A549 (cell line): ENCODE measurements at regions not wholly inside any gene's neighbourhood (a gene's known extent, or its start where the extent isn't known, plus 50 kb on each side); places are given as distances from the start of the nearest gene placed in this dataset.

Experiments used
- ATAC-seq, 2 experiments: fragments of 200-7000 bp in 1 of 2; fragments of >200 bp in 1 of 2; cut with Nextera tagmentation in 1 of 2; cut with Tn5 transposase in 1 of 2; 3 replicates each; pipeline versions ENCODE4 v1.8.0 to v1.9.1; 2018 to 2020; ENCODE audit warnings: mild to moderate bottlenecking in 1 of 2, moderate library complexity in 1 of 2
- CTCF ChIA-PET: fragments of 300-600 bp; sonication (Branson Sonifier 250); formaldehyde crosslinking; extraction: SDS; loops from one replicate; lab custom pipeline; 2021; ENCODE audit warnings: antibody characterized with exemption, inconsistent platforms; lab: Yijun Ruan, JAX
- POLR2A ChIA-PET: fragments of 350-600 bp; formaldehyde crosslinking; extraction: SDS; loops from one replicate; lab custom pipeline; 2021; ENCODE audit warnings: antibody characterized with exemption, inconsistent platforms; lab: Yijun Ruan, JAX
- DNase-seq, 2 experiments: peaks; one replicate each; pipeline versions ENCODE4 v3.0.0 to v3.0.0-alpha.2; 2011 to 2016; ENCODE audit warnings: low read depth in 1 of 2, low spot score in 1 of 2
- FAIRE-seq: peaks from 2 replicates; lab custom pipeline; 2011; peaks lifted over from hg19 to GRCh38; lab: Jason Lieb, UNC
- H3K27ac ChIP-seq, 2 experiments: fragments of >200 bp; sonication (Bioruptor Twin); formaldehyde crosslinking; 3 replicates each; pipeline ENCODE4 v1.5.1; 2016 to 2017
- H3K4me1 ChIP-seq: fragments of >200 bp; sonication (Bioruptor Twin); formaldehyde crosslinking; 3 replicates; pipeline ENCODE4 v1.6.1; 2016
- H3K4me2 ChIP-seq: fragments of >200 bp; sonication (Bioruptor Twin); formaldehyde crosslinking; 3 replicates; pipeline ENCODE4 v1.6.1; 2016
- H3K4me3 ChIP-seq: fragments of >200 bp; sonication (Bioruptor Twin); formaldehyde crosslinking; 3 replicates; pipeline ENCODE4 v1.5.1; 2016
- H3K9me3 ChIP-seq: fragments of >200 bp; sonication (Bioruptor Twin); formaldehyde crosslinking; 3 replicates; pipeline ENCODE4 v1.6.1; 2016
- BHLHE40 ChIP-seq: IDR thresholded peaks from 2 replicates; pipeline ENCODE4 v1.6.1; 2012; ENCODE audit warnings: low read depth, low read length, inconsistent platforms
- CEBPB ChIP-seq, 2 experiments: fragments of >200 bp in 1 of 2; sonication (Bioruptor Twin) in 1 of 2; formaldehyde crosslinking in 1 of 2; IDR thresholded peaks; 2 replicates each; pipeline ENCODE4 v1.6.1; 2012 to 2016
- CTCF ChIP-seq: fragments of >200 bp; sonication (Bioruptor Twin); formaldehyde crosslinking; IDR thresholded peaks from 3 replicates; pipeline ENCODE4 v1.5.1; 2016
- FOSL2 ChIP-seq, 2 experiments: fragments of 450-650 bp in 1 of 2; fragments of >200 bp in 1 of 2; sonication (Bioruptor Twin) in 1 of 2; formaldehyde crosslinking; IDR thresholded peaks; 2 replicates each; pipeline versions ENCODE4 v1.5.0 to v1.6.1; 2016 to 2020; ENCODE audit warnings: mild to moderate bottlenecking in 1 of 2, moderate library complexity in 1 of 2
- GATA3 ChIP-seq: IDR thresholded peaks from 2 replicates; pipeline ENCODE4 v1.6.1; 2012; ENCODE audit warnings: borderline replicate concordance
- HMGXB4 ChIP-seq: fragments of 250-450 bp; sonication (Bioruptor Pico); IDR thresholded peaks from 2 replicates; pipeline ENCODE4 v1.5.0; 2021; ENCODE audit warnings: mild to moderate bottlenecking, moderate library complexity, borderline replicate concordance
- JUN ChIP-seq, 2 experiments: fragments of >200 bp; sonication (Bioruptor Twin); formaldehyde crosslinking; IDR thresholded peaks; 2 replicates in 1 of 2; 3 replicates in 1 of 2; pipeline ENCODE4 v1.6.1; 2016 to 2017
- JUNB ChIP-seq: fragments of >200 bp; sonication (Bioruptor Twin); formaldehyde crosslinking; IDR thresholded peaks from 2 replicates; pipeline ENCODE4 v1.6.1; 2016
- MYC ChIP-seq: IDR thresholded peaks from 2 replicates; pipeline ENCODE4 v1.6.1; 2012; ENCODE audit warnings: mild to moderate bottlenecking, inconsistent platforms, low read length, improper control_type of control experiment, borderline replicate concordance
- POLR2A ChIP-seq: IDR thresholded peaks from 2 replicates; pipeline ENCODE4 v1.6.1; 2012; ENCODE audit warnings: mild to moderate bottlenecking, low read length
- RAD21 ChIP-seq, 2 experiments: fragments of >200 bp in 1 of 2; sonication (Bioruptor Twin) in 1 of 2; formaldehyde crosslinking in 1 of 2; IDR thresholded peaks in 1 of 2; conservative IDR thresholded peaks in 1 of 2; 2 replicates in 1 of 2; 3 replicates in 1 of 2; pipeline ENCODE4 v1.6.1; 2012 to 2018; ENCODE audit warnings: inconsistent platforms in 1 of 2
- RARB ChIP-seq: fragments of 250-450 bp; sonication (Bioruptor Pico); IDR thresholded peaks from 2 replicates; pipeline ENCODE4 v1.8.0; 2021; ENCODE audit warnings: mild to moderate bottlenecking, moderate library complexity
- REST ChIP-seq: fragments of 200-600 bp; sonication (generic); IDR thresholded peaks from 2 replicates; pipeline ENCODE4 v1.6.1; 2016; ENCODE audit warnings: antibody characterized with exemption, mild to moderate bottlenecking, moderate library complexity
- RNF2 ChIP-seq: fragments of 200-600 bp; sonication (generic); IDR thresholded peaks from 2 replicates; pipeline ENCODE4 v1.6.1; 2016; ENCODE audit warnings: low read depth, mild to moderate bottlenecking, antibody characterized with exemption, moderate library complexity, borderline replicate concordance
- SMC3 ChIP-seq: fragments of >200 bp; sonication (Bioruptor Twin); formaldehyde crosslinking; IDR thresholded peaks from 3 replicates; pipeline ENCODE4 v1.6.1; 2018; ENCODE audit warnings: inconsistent platforms
- TP53 ChIP-seq: fragments of 250-450 bp; sonication (Bioruptor Pico); IDR thresholded peaks from 2 replicates; pipeline ENCODE4 v1.5.0; 2021; ENCODE audit warnings: mild to moderate bottlenecking, moderate library complexity
- USF2 ChIP-seq: fragments of 450-650 bp; IDR thresholded peaks from 2 replicates; pipeline ENCODE4 v1.6.1; 2014; ENCODE audit warnings: antibody characterized with exemption
- ZFP36 ChIP-seq: fragments of 450-650 bp; IDR thresholded peaks from 2 replicates; pipeline ENCODE4 v1.6.1; 2014; ENCODE audit warnings: borderline replicate concordance; ENCODE audit not compliant: partially characterized antibody
- WGBS: methylation state at CpG from one replicate; pipeline ENCODE4 v1.1.6; 2017; ENCODE audit errors: missing lambda C conversion rate; 5-methylcytosine and 5-hydroxymethylcytosine counted together

- ATAC-seq: peak in 1 of 2 experiments; percentile 51; a peak in 2 of 6 replicates
- DNase-seq: peak; percentile 36 to 48
- Histone ChIP-seq H3K9me3 (no peaks in the 10 kb centered on the region), H3K4me1 (no peaks in the 10 kb centered on the region), H3K27ac (no peak overlapping the region), H3K4me3 (no peak overlapping the region), H3K4me2 (no peak overlapping the region)
- ChIA-PET POLR2A (no interaction called here), CTCF (interaction anchor here (0.6 to 1.4 kb wide), 5 partner anchors 12 to 1825 kb away, joined by 3 to 6 read pairs (median 3); no protein-coding TSS in a partner anchor)
- no peak for FAIRE-seq
- WGBS: 2% methylated on average over 1 of the region's 1 CpG
- TF ChIP-seq CTCF (peak; percentile 80), CEBPB (IDR thresholded peaks at IDR 0.05) (no peak), SMC3 (peak; percentile 62), RAD21 (conservative IDR thresholded peaks at IDR 0.05 in 1 of 2, IDR thresholded peaks at IDR 0.05 in 1 of 2) (peak; percentile 80 to 85)
Observed at GRCh38 chr7:114026486-114027089, 107.8 kb upstream of the PPP1R3A start.

- CTCF ChIA-PET: no interaction called here
- H3K4me1 ChIP-seq: no peaks in the 10 kb centered on the region
- 12% methylated on average over 3 of the region's 3 CpGs for WGBS
- no peak overlapping the region for H3K4me3 ChIP-seq
- TF ChIP-seq RNF2: no peak
- TF ChIP-seq REST: no peak
- TF ChIP-seq JUN (IDR thresholded peaks at IDR 0.05): no peak
- TF ChIP-seq MYC: no peak
- TF ChIP-seq POLR2A: no peak
- no peak for TF ChIP-seq RARB (CRISPR knock-in tag)
- TF ChIP-seq JUNB: no peak
- TF ChIP-seq FOSL2 (IDR thresholded peaks at IDR 0.05): no peak
- TF ChIP-seq FOSL2 (CRISPR knock-in tag; IDR thresholded peaks at IDR 0.05): no peak
- TF ChIP-seq TP53 (CRISPR knock-in tag): no peak
- no peak for TF ChIP-seq ZFP36
- no peak for TF ChIP-seq BHLHE40
- TF ChIP-seq GATA3: no peak
- TF ChIP-seq CEBPB (IDR thresholded peaks at IDR 0.05): no peak
- TF ChIP-seq USF2: no peak
- TF ChIP-seq HMGXB4 (CRISPR knock-in tag): no peak
- ATAC-seq (no peak), DNase-seq (no peak), FAIRE-seq (no peak)
- POLR2A ChIA-PET: no interaction called here
- no peaks in the 10 kb centered on the region for H3K9me3 ChIP-seq
- H3K27ac ChIP-seq: no peak overlapping the region
- no peak overlapping the region for H3K4me2 ChIP-seq
Observed at GRCh38 chr7:114021135-114021534, 102.3 kb upstream of the PPP1R3A start.
